Osteocyte (in vitro differentiated cells): ENCODE measurements at regions not wholly inside any gene's neighbourhood (a gene's known extent, or its start where the extent isn't known, plus 50 kb on each side); places are given as distances from the start of the nearest gene placed in this dataset.

Experiments used
- DNase-seq: peaks from one replicate; pipeline ENCODE4 v3.0.0; 2021; ENCODE audit warnings: mixed read lengths; ENCODE audit not compliant: unreplicated experiment; ENCODE audit errors: extremely low spot score
- H3K27ac Mint-ChIP-seq: one replicate; pipeline ENCODE4 v1.8.0; 2021; ENCODE audit warnings: mild to moderate bottlenecking, mixed read lengths; ENCODE audit not compliant: unreplicated experiment
- H3K27me3 Mint-ChIP-seq: one replicate; pipeline ENCODE4 v1.8.0; 2021; ENCODE audit warnings: mixed read lengths; ENCODE audit not compliant: unreplicated experiment
- H3K36me3 Mint-ChIP-seq: one replicate; pipeline ENCODE4 v1.8.0; 2021; ENCODE audit warnings: mixed read lengths; ENCODE audit not compliant: unreplicated experiment
- H3K4me1 Mint-ChIP-seq: one replicate; pipeline ENCODE4 v1.8.0; 2021; ENCODE audit warnings: mixed read lengths; ENCODE audit not compliant: unreplicated experiment
- H3K4me3 Mint-ChIP-seq: one replicate; pipeline ENCODE4 v1.8.0; 2021; ENCODE audit warnings: mild to moderate bottlenecking, moderate library complexity, mixed read lengths; ENCODE audit not compliant: unreplicated experiment
- H3K9me3 Mint-ChIP-seq: one replicate; pipeline ENCODE4 v1.8.0; 2021; ENCODE audit warnings: mixed read lengths; ENCODE audit not compliant: unreplicated experiment
- TF ChIP-seq, protein P1 (sequence below): fragments of 200-600 bp; sonication (generic); IDR thresholded peaks from 2 replicates; pipeline ENCODE4 v1.5.0; 2021; ENCODE audit warnings: antibody characterized with exemption, mild to moderate bottlenecking, moderate library complexity

DNA sequence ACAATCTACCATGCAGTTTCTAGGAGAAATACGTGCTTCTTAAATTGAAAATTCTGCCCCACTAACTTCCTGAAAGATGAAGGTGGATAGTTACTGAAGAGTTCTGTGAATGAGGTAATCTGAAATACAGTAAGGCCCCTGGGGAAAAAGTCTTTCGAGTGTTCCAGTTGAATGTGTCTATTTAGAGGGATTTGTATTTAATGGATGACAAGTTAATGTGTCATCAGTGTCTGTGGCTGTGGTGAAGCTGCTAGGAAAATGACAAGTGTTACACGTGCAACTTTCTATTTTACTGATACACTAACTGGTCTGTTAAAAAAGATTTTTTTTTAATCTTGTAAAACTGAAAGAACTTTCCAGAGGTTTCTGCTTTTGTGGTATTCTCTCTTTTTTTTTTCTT lies 384.6 kb downstream of the STK39 start:
- Mint-ChIP-seq H3K9me3 (no peaks in the 10 kb centered on the region), H3K27ac (no peak overlapping the region), H3K36me3 (no peaks in the 10 kb centered on the region), H3K27me3 (no peaks in the 10 kb centered on the region), H3K4me1 (peaks cover 4% of the 10 kb centered on the region), H3K4me3 (no peak overlapping the region)
- no peak for DNase-seq
- TF ChIP-seq, protein P1, sequence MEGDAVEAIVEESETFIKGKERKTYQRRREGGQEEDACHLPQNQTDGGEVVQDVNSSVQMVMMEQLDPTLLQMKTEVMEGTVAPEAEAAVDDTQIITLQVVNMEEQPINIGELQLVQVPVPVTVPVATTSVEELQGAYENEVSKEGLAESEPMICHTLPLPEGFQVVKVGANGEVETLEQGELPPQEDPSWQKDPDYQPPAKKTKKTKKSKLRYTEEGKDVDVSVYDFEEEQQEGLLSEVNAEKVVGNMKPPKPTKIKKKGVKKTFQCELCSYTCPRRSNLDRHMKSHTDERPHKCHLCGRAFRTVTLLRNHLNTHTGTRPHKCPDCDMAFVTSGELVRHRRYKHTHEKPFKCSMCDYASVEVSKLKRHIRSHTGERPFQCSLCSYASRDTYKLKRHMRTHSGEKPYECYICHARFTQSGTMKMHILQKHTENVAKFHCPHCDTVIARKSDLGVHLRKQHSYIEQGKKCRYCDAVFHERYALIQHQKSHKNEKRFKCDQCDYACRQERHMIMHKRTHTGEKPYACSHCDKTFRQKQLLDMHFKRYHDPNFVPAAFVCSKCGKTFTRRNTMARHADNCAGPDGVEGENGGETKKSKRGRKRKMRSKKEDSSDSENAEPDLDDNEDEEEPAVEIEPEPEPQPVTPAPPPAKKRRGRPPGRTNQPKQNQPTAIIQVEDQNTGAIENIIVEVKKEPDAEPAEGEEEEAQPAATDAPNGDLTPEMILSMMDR: no peak

- peaks cover 1% of the 10 kb centered on the region for H3K27me3 Mint-ChIP-seq
Observed at GRCh38 chr2:167862296-167862695, 385.1 kb downstream of the STK39 start.

DNA sequence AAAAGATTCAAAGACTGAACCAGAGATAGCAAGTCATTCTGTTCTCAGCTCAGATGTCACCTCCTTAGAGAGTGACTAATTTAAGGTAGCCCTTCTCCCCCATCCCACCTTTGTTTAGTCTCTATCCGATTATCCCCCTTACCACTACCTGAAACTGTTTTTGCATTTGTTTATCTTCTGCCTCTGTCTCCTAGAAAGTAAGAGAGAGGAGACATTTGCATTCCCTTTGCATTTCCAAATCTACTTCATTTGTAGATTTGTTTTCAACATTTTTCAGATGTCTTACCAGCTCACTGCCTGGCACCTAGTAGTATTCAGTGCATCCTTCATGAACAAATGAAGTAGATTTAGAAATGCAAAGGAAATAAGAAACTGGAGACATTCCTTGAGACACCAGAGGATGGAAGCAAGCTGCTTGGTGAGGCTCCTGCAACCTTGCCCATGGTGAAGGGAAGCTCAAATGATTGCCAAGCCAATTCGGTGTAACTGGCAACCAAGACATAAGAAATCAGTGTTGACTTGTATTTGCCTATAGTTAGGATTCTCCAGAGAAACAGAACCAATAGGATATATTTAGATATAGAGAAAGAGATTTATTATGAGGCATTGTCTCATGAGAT lies 385.7 kb downstream of the STK39 start:
- Mint-ChIP-seq H3K9me3 (no peaks in the 10 kb centered on the region), H3K4me1 (peaks cover 6% of the 10 kb centered on the region), H3K4me3 (no peak overlapping the region), H3K27me3 (peaks cover 5% of the 10 kb centered on the region), H3K27ac (no peak overlapping the region), H3K36me3 (no peaks in the 10 kb centered on the region)
- TF ChIP-seq, protein P1: no peak
- DNase-seq: no peak

More at GRCh38 chr2:167862296-167862695, 385.1 kb downstream of the STK39 start:
- TF ChIP-seq, protein P1: no peak
- DNase-seq: no peak
- H3K4me1 Mint-ChIP-seq: peaks cover 4% of the 10 kb centered on the region
- no peak overlapping the region for H3K27ac Mint-ChIP-seq
- no peaks in the 10 kb centered on the region for H3K36me3 Mint-ChIP-seq
- H3K9me3 Mint-ChIP-seq: no peaks in the 10 kb centered on the region
- no peak overlapping the region for H3K4me3 Mint-ChIP-seq

- H3K4me1 Mint-ChIP-seq: peaks cover 9% of the 10 kb centered on the region
- no peak overlapping the region for H3K27ac Mint-ChIP-seq
- H3K9me3 Mint-ChIP-seq: no peaks in the 10 kb centered on the region
- H3K27me3 Mint-ChIP-seq: peaks cover 15% of the 10 kb centered on the region
- H3K4me3 Mint-ChIP-seq: no peak overlapping the region
- DNase-seq: no peak
- TF ChIP-seq, protein P1: no peak
- no peaks in the 10 kb centered on the region for H3K36me3 Mint-ChIP-seq
Observed at GRCh38 chr2:167860082-167860481, 387.3 kb downstream of the STK39 start.

DNA sequence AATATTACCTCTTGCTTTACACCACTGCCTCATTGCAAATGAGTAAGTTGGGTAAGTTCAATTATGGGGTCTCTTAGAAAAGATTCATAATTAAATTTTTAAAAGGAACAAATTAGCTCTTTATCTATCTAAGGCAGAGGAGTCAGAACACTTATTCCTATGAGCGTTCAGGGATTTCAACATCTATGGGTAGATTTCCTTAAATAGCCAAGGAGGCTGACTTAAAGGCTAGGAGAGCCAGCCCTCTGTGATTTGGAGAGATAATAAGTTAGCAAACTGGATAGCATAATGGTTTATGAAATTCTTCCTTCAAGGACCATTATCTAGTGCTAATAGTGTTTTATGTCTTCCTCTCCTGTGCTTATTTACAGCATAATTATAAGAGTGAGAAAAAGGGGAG lies 387.7 kb downstream of the STK39 start:
- Mint-ChIP-seq H3K27me3 (peaks cover 15% of the 10 kb centered on the region), H3K36me3 (no peaks in the 10 kb centered on the region), H3K4me1 (peaks cover 9% of the 10 kb centered on the region), H3K27ac (no peak overlapping the region), H3K9me3 (no peaks in the 10 kb centered on the region), H3K4me3 (no peak overlapping the region)
- DNase-seq: no peak
- TF ChIP-seq, protein P1: no peak
